Mesenchymal stem cell (in vitro differentiated cells and primary cell): ENCODE measurements at regions not wholly inside any gene's neighbourhood (a gene's known extent, or its start where the extent isn't known, plus 50 kb on each side); places are given as distances from the start of the nearest gene placed in this dataset.
A peak's percentile ranks its signal among the peaks of the same experiment; 100 is the strongest.

Experiments
- DNase-seq: peaks from one replicate; pipeline ENCODE4 v3.0.0-alpha.2; 2013
- H2AFZ ChIP-seq: one replicate; pipeline ENCODE4 v1.6.1; 2013; ENCODE audit warnings: low read depth, mild to moderate bottlenecking, control low read depth, inconsistent platforms, low read length, moderate library complexity
- H2AK5ac ChIP-seq: 2 replicates; pipeline ENCODE4 v1.6.1; 2013; ENCODE audit warnings: low read length, moderate library complexity, mild to moderate bottlenecking, inconsistent platforms; ENCODE audit not compliant: severe bottlenecking
- H2BK120ac ChIP-seq: one replicate; pipeline ENCODE4 v1.6.1; 2013; ENCODE audit warnings: low read depth, mild to moderate bottlenecking, inconsistent platforms, low read length, moderate library complexity
- H2BK12ac ChIP-seq, 2 experiments: one replicate each; pipeline ENCODE4 v1.6.1; 2013; ENCODE audit warnings: inconsistent platforms in 2 of 2, low read length in 2 of 2, mild to moderate bottlenecking in 2 of 2, moderate library complexity in 2 of 2, control low read depth in 1 of 2
- H2BK15ac ChIP-seq: one replicate; pipeline ENCODE4 v1.6.1; 2013; ENCODE audit warnings: mild to moderate bottlenecking, low read depth, inconsistent platforms; ENCODE audit not compliant: poor library complexity, severe bottlenecking
- H2BK5ac ChIP-seq: 2 replicates; pipeline ENCODE4 v1.6.1; 2013; ENCODE audit warnings: low read depth, mild to moderate bottlenecking, low read length, control low read depth, inconsistent platforms; ENCODE audit not compliant: poor library complexity, severe bottlenecking
- H3K14ac ChIP-seq, 2 experiments: one replicate each; pipeline ENCODE4 v1.6.1; 2013; ENCODE audit warnings: inconsistent platforms in 2 of 2, low read length in 2 of 2, control low read depth in 1 of 2, mild to moderate bottlenecking in 1 of 2, moderate library complexity in 1 of 2
- H3K18ac ChIP-seq, 2 experiments: one replicate each; pipeline ENCODE4 v1.6.1; 2013; ENCODE audit warnings: inconsistent platforms in 2 of 2, low read length in 2 of 2, control low read depth in 1 of 2, low read depth in 1 of 2, mild to moderate bottlenecking in 1 of 2
- H3K23ac ChIP-seq, 2 experiments: one replicate each; pipeline ENCODE4 v1.6.1; 2013; ENCODE audit warnings: inconsistent platforms in 2 of 2, low read length in 2 of 2, mild to moderate bottlenecking in 2 of 2, moderate library complexity in 2 of 2, control low read depth in 1 of 2
- H3K27ac ChIP-seq: 2 replicates; pipeline ENCODE4 v1.5.1; 2013; ENCODE audit warnings: mild to moderate bottlenecking, moderate library complexity, low read length, control low read depth, inconsistent platforms; ENCODE audit not compliant: poor library complexity, severe bottlenecking
- H3K27me3 ChIP-seq, 2 experiments: 2 replicates each; pipeline versions ENCODE4 v1.6.1 to v1.7.0; 2013; ENCODE audit warnings: low read length in 2 of 2, mild to moderate bottlenecking in 2 of 2, moderate library complexity in 2 of 2, control low read depth in 1 of 2, inconsistent platforms in 1 of 2; ENCODE audit not compliant: control insufficient read depth in 1 of 2, insufficient read depth in 1 of 2
- H3K36me3 ChIP-seq, 2 experiments: 2 replicates each; pipeline versions ENCODE4 v1.6.1 to v1.7.0; 2013; ENCODE audit warnings: low read length in 2 of 2, control low read depth in 1 of 2, inconsistent platforms in 1 of 2, low read depth in 1 of 2, mild to moderate bottlenecking in 1 of 2; ENCODE audit not compliant: insufficient read depth in 2 of 2, control insufficient read depth in 1 of 2
- H3K4ac ChIP-seq, 2 experiments: one replicate each; pipeline ENCODE4 v1.6.1; 2013; ENCODE audit warnings: inconsistent platforms in 2 of 2, low read length in 2 of 2, mild to moderate bottlenecking in 2 of 2, moderate library complexity in 2 of 2, control low read depth in 1 of 2, low read depth in 1 of 2
- H3K4me1 ChIP-seq: 2 replicates; pipeline ENCODE4 v1.6.1; 2013; ENCODE audit warnings: low read depth, low read length, control low read depth; ENCODE audit not compliant: control insufficient read depth, insufficient read depth
- H3K4me2 ChIP-seq: 2 replicates; pipeline ENCODE4 v1.6.1; 2013; ENCODE audit warnings: low read length, mild to moderate bottlenecking, inconsistent platforms; ENCODE audit not compliant: poor library complexity, severe bottlenecking
- H3K4me3 ChIP-seq, 2 experiments: 2 replicates each; pipeline versions ENCODE4 v1.5.1 to v1.7.0; 2013; ENCODE audit warnings: low read length in 2 of 2, mild to moderate bottlenecking in 2 of 2, control low read depth in 1 of 2, low read depth in 1 of 2; ENCODE audit not compliant: insufficient read depth in 1 of 2
- H3K79me1 ChIP-seq: replicated peaks from 2 replicates; pipeline ENCODE4 v1.6.1; 2013; ENCODE audit warnings: mild to moderate bottlenecking, control low read depth, low read length, inconsistent platforms; ENCODE audit not compliant: poor library complexity, severe bottlenecking
- H3K9ac ChIP-seq: 2 replicates; pipeline ENCODE4 v1.7.0; 2013; ENCODE audit warnings: mild to moderate bottlenecking, low read length, moderate library complexity
- H3K9me3 ChIP-seq: 2 replicates; pipeline ENCODE4 v1.7.0; 2013; ENCODE audit warnings: mild to moderate bottlenecking, low read length; ENCODE audit not compliant: control insufficient read depth
- H4K8ac ChIP-seq: one replicate; pipeline ENCODE4 v1.6.1; 2013; ENCODE audit warnings: inconsistent platforms, mild to moderate bottlenecking, low read length, moderate library complexity
- H4K91ac ChIP-seq: one replicate; pipeline ENCODE4 v1.6.1; 2013; ENCODE audit warnings: mild to moderate bottlenecking, low read length, inconsistent platforms
- WGBS: methylation state at CpG from one replicate; pipeline ENCODE4 v1.1.7; 2013; ENCODE audit warnings: mixed read lengths; 5-methylcytosine and 5-hydroxymethylcytosine counted together

DNA sequence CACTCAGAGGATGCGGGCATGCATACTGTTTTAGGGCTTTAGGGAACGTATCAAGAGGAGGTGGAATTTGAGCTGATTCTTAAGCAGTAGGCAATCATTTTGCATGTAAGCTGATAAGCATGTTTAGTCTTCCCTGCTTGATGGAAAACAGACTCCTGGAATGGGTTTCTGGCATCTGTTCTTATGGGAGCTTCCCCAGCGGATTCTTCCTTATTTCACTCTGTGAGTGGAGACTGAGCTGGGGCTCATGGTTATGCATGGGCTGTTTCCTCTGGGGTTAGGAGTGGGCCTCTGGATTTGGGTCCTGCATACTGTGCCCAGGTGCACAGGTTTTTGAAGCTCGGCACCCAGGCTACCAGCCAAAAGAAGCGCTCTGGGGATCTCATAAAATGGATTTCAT, 93.4 kb downstream of the DIRAS3 start:
- no peaks in the 10 kb centered on the region for H3K79me1 ChIP-seq
- H3K4me2 ChIP-seq: no peak overlapping the region
- no peak overlapping the region for H2BK120ac ChIP-seq
- no peak overlapping the region for H3K14ac ChIP-seq
- H4K8ac ChIP-seq: no peak overlapping the region
- H3K27ac ChIP-seq: no peak overlapping the region
- WGBS: 57% methylated on average over 5 of the region's 5 CpGs
- H3K23ac ChIP-seq: no peak overlapping the region
- no peak overlapping the region for H2BK15ac ChIP-seq
- H3K4me1 ChIP-seq: no peaks in the 10 kb centered on the region
- H2BK12ac ChIP-seq: no peak overlapping the region
- H2AFZ ChIP-seq: no peak overlapping the region
- H3K9me3 ChIP-seq: peaks cover 2% of the 10 kb centered on the region
- H2BK5ac ChIP-seq: no peak overlapping the region
- H3K36me3 ChIP-seq: no peaks in the 10 kb centered on the region
- H3K9ac ChIP-seq: no peak overlapping the region
- no peaks in the 10 kb centered on the region for H3K27me3 ChIP-seq
- H2AK5ac ChIP-seq: no peak overlapping the region
- no peak overlapping the region for H3K4ac ChIP-seq
- no peak overlapping the region for H3K18ac ChIP-seq
- no peak overlapping the region for H3K4me3 ChIP-seq
- peak; percentile 78 for DNase-seq
- no peak overlapping the region for H4K91ac ChIP-seq

DNA sequence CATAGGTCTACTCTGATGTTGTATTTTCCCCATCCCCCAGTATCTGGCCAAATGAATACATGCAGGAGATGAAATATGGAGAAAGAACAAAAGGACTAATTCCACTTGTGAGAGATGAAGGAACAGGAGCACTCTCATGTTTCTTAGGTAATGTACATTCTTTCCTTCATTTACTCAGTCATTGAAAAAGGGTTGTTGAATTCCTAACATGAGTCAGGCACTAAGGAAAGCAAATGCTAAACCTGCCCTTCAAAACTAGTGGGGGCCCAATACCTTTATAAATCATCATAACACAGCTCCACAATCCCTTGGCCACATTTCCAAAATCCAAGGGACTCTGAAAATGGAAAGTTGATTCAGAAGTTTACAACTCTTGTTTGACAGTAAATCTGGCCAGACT, 94.3 kb downstream of the DIRAS3 start:
- Histone ChIP-seq H2BK120ac (no peak overlapping the region), H3K4me2 (no peak overlapping the region), H4K91ac (no peak overlapping the region), H3K14ac (no peak overlapping the region), H3K4me1 (no peaks in the 10 kb centered on the region), H3K27me3 (no peaks in the 10 kb centered on the region), H3K23ac (no peak overlapping the region), H3K9ac (no peak overlapping the region), H3K4me3 (no peak overlapping the region), H2BK12ac (no peak overlapping the region), H3K27ac (no peak overlapping the region), H3K79me1 (no peaks in the 10 kb centered on the region), H2AFZ (no peak overlapping the region), H3K18ac (no peak overlapping the region), H3K36me3 (no peaks in the 10 kb centered on the region), H2BK5ac (no peak overlapping the region), H3K9me3 (no peaks in the 10 kb centered on the region), H4K8ac (no peak overlapping the region), H3K4ac (no peak overlapping the region), H2AK5ac (no peak overlapping the region), H2BK15ac (no peak overlapping the region)
- no peak for DNase-seq

DNA sequence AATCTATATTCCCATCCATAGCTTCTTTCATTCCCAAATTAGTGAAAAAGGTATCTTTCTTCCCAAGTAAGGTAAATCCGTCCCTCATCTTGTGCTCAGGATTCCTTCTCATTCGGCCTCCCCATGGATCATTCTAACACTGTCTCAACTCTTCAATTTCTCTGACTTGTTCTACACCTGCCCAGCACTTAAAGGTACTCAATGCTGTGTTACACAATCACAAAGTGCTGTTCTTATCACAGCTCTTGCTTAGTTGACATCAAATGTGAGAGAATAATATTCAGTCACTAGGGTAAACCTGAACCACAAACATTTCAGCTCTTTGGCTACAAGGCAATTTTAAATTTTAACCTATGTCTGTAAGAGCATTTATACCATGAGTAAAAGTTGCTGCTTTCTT, 94.8 kb downstream of the DIRAS3 start:
- Histone ChIP-seq H2AK5ac (no peak overlapping the region), H3K9ac (no peak overlapping the region), H3K18ac (no peak overlapping the region), H3K14ac (no peak overlapping the region), H3K79me1 (no peaks in the 10 kb centered on the region), H2BK120ac (no peak overlapping the region), H3K4me3 (no peak overlapping the region), H2BK15ac (no peak overlapping the region), H4K8ac (no peak overlapping the region), H3K4me2 (no peak overlapping the region), H3K4me1 (no peaks in the 10 kb centered on the region), H3K4ac (no peak overlapping the region), H3K23ac (no peak overlapping the region), H3K27ac (no peak overlapping the region), H3K36me3 (no peaks in the 10 kb centered on the region), H2BK12ac (no peak overlapping the region), H3K9me3 (no peaks in the 10 kb centered on the region), H2AFZ (no peak overlapping the region), H3K27me3 (no peaks in the 10 kb centered on the region), H2BK5ac (no peak overlapping the region), H4K91ac (no peak overlapping the region)
- 82% methylated on average over 2 of the region's 2 CpGs for WGBS
- no peak for DNase-seq

DNA sequence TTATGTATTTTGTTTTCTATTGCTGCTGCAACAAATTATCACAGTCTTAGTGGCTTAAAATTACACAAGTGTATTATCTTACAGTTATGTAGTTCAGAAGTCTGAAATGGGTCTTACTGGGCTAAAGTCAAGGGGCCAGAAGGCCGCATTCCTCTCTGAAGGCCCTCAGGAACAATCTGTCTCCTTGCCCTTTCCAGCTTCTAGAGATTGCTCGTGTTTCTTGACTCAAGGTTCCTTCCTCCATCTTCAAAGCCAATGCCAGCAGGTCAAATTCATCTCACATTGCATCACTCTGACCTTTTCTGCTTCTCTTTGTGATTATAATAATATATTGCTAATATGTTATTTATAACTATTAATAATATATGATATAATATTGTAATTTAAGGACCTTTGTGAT, 97.1 kb downstream of the DIRAS3 start:
- Histone ChIP-seq H2AK5ac (no peak overlapping the region), H3K27ac (no peak overlapping the region), H2BK15ac (no peak overlapping the region), H4K8ac (no peak overlapping the region), H3K18ac (no peak overlapping the region), H3K9ac (no peak overlapping the region), H3K4me3 (no peak overlapping the region), H2BK5ac (no peak overlapping the region), H2BK12ac (no peak overlapping the region), H3K4ac (no peak overlapping the region), H3K4me1 (peaks cover 5% of the 10 kb centered on the region), H3K27me3 (no peaks in the 10 kb centered on the region), H3K4me2 (no peak overlapping the region), H2BK120ac (no peak overlapping the region), H3K14ac (no peak overlapping the region), H3K79me1 (no peaks in the 10 kb centered on the region), H3K23ac (no peak overlapping the region), H4K91ac (no peak overlapping the region), H3K36me3 (no peaks in the 10 kb centered on the region), H2AFZ (no peak overlapping the region), H3K9me3 (no peaks in the 10 kb centered on the region)
- DNase-seq: no peak
- WGBS: 71% methylated on average over 2 of the region's 2 CpGs
